ENCODE measurements at regions not wholly inside any gene's neighbourhood (a gene's known extent, or its start where the extent isn't known, plus 50 kb on each side); places are given as distances from the start of the nearest gene placed in this dataset.

DNA sequence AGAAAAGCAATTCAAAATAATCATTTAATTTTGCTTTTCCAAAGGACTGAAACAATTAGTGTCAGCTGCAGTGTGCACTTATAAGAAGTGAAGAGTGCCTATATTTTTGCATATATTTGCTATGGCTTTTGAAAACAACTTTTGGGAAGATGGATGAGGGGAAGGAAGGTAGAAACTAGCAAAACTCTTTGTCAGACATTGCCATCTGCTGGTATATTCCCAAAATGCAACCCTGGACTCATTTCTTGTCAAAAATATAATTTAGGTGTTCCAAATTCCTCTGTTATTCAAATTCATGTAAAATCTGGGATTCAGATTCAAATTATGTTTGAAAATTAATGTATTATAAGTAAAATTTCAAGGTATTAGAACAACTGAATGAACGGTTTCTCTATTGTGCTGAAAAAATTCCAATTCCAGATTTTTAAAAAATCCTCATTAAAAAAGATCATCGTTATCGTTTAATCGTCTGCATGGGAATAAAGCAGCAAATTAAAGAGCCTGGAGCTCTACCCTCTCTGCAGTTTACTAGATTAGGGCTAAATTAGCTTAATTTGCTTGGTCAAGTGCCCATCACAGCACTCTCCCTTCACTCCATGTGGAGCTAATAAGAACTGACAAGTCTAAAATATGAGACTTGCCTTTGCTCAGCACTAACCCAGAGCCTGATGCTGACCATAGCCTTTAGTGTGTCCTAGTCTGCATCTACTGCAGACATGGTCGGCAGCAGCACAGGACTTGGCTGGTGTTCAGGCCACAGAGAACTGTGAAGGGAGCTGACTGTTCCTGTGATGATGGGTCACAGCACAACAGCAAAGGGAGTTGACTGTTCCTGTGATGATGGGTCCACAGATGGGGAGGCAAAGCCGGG lies 67.9 kb upstream of the MITF start:
- no peaks in the 10 kb centered on the region for H3K9me3 ChIP-seq (replicated peaks; ENCODE audit: control insufficient read depth, insufficient read depth, low read length)
- no peak overlapping the region for H2AFZ ChIP-seq (ENCODE audit: control insufficient read depth, low read depth, low read length)
- H3K9ac ChIP-seq (ENCODE audit: control insufficient read depth, insufficient read depth, low read length), result no peak overlapping the region
- DNase-seq (ENCODE audit: low read depth, low spot score) (no peak), ATAC-seq (peak; percentile 51; the same call in 1 of the 3 replicates), FAIRE-seq (peak; percentile 83)
- H3K79me2 ChIP-seq (ENCODE audit: control insufficient read depth, insufficient read depth, low read length), result no peaks in the 10 kb centered on the region
- H4K20me1 ChIP-seq (ENCODE audit: control insufficient read depth, insufficient read depth), result no peaks in the 10 kb centered on the region
- no peaks in the 10 kb centered on the region for H3K36me3 ChIP-seq (ENCODE audit: control insufficient read depth in 2 of 2, insufficient read depth in 2 of 2, low read length in 1 of 2)
- TF ChIP-seq TARDBP (IDR thresholded peaks at IDR 0.05; ENCODE audit: borderline replicate concordance), result no peak
- TF ChIP-seq NR2C1 (IDR thresholded peaks at IDR 0.05), result no peak
- TF ChIP-seq, protein P1, sequence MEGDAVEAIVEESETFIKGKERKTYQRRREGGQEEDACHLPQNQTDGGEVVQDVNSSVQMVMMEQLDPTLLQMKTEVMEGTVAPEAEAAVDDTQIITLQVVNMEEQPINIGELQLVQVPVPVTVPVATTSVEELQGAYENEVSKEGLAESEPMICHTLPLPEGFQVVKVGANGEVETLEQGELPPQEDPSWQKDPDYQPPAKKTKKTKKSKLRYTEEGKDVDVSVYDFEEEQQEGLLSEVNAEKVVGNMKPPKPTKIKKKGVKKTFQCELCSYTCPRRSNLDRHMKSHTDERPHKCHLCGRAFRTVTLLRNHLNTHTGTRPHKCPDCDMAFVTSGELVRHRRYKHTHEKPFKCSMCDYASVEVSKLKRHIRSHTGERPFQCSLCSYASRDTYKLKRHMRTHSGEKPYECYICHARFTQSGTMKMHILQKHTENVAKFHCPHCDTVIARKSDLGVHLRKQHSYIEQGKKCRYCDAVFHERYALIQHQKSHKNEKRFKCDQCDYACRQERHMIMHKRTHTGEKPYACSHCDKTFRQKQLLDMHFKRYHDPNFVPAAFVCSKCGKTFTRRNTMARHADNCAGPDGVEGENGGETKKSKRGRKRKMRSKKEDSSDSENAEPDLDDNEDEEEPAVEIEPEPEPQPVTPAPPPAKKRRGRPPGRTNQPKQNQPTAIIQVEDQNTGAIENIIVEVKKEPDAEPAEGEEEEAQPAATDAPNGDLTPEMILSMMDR (IDR thresholded peaks at IDR 0.05 in 2 of 3, conservative IDR thresholded peaks at IDR 0.05 in 1 of 3; ENCODE audit: control insufficient read depth in 2 of 3, extremely low read depth in 1 of 3, insufficient read depth in 1 of 3, low read depth in 3 of 3, low read length in 3 of 3), result peak; percentile 50 to 63 (median 53); a peak in 5 of 6 replicates
- TF ChIP-seq RAD21 (IDR thresholded peaks at IDR 0.05; ENCODE audit: insufficient read depth, low read depth, low read length), result peak; percentile 69
- TF ChIP-seq SMC3 (IDR thresholded peaks at IDR 0.05; ENCODE audit: borderline replicate concordance, low read length), result peak; percentile 72; the same call in 1 of the 2 replicates
- 32% methylated on average over 6 of the region's 6 CpGs for WGBS (ENCODE audit: insufficient coverage, insufficient replicate concordance, low lambda C conversion rate, missing lambda C conversion rate)
- RAD21 ChIA-PET (ENCODE audit: unreplicated experiment), result interaction anchor here (0.7 to 1.6 kb wide), 11 partner anchors 41 to 573 kb away, joined by 3 to 9 read pairs (median 3); no protein-coding TSS in a partner anchor
- no peak overlapping the region for H3K27ac ChIP-seq (ENCODE audit: control insufficient read depth, insufficient read depth)
- H3K4me3 ChIP-seq, result no peak overlapping the region
- BruUV-seq (replicated peaks), result no TSS peak
- no peaks in the 10 kb centered on the region for H3K27me3 ChIP-seq (replicated peaks in 1 of 2; ENCODE audit: control insufficient read depth in 2 of 2, insufficient read depth in 2 of 2, low read length in 1 of 2)
- in situ Hi-C loops (cut with MboI), result loop anchor here (5.0 to 10.0 kb wide), 3 partner anchors 349 to 547 kb away; partner anchors contain the start of gene LMOD3
- POLR2A ChIA-PET, result no interaction called here
- SMC1A ChIA-PET (ENCODE audit: uncharacterized antibody, unreplicated experiment), result interaction anchor here (0.7 to 1.6 kb wide), 10 partner anchors 29 to 579 kb away, joined by 3 to 5 read pairs (median 3); no protein-coding TSS in a partner anchor
- H3K4me2 ChIP-seq (ENCODE audit: control insufficient read depth, insufficient read depth), result no peak overlapping the region
- CTCF ChIA-PET, result interaction anchor here (0.7 to 3.4 kb wide), 23 partner anchors 8 to 661 kb away, joined by 3 to 19 read pairs (median 3); no protein-coding TSS in a partner anchor
- no peaks in the 10 kb centered on the region for H3K4me1 ChIP-seq (ENCODE audit: control insufficient read depth, insufficient read depth, low read length)
- intact Hi-C loops (cut with micrococcal nuclease; ENCODE audit: unreplicated experiment), result loop anchor here (1.0 to 5.0 kb wide), 5 partner anchors 244 to 550 kb away; no protein-coding TSS in a partner anchor
